DND-41 (cell line): ENCODE measurements at regions not wholly inside any gene's neighbourhood (a gene's known extent, or its start where the extent isn't known, plus 50 kb on each side); places are given as distances from the start of the nearest gene placed in this dataset.

Experiments used
- ATAC-seq: fragments of 200-7000 bp; cut with Tn5 transposase; 3 replicates; pipeline ENCODE4 v1.9.1; 2021; ENCODE audit warnings: low read depth; ENCODE audit not compliant: insufficient read depth
- DNase-seq: peaks from one replicate; pipeline ENCODE4 v3.0.0-alpha.2; 2020
- H2AFZ ChIP-seq: 2 replicates; pipeline ENCODE4 v1.6.0; 2012; ENCODE audit warnings: low read depth, low read length
- H3K27ac ChIP-seq: 2 replicates; pipeline ENCODE4 v1.5.1; 2012; ENCODE audit warnings: low read length, inconsistent platforms
- H3K27me3 ChIP-seq: fragments of 200-600 bp; sonication (generic); 2 replicates; pipeline ENCODE4 v1.6.0; 2012; ENCODE audit warnings: low read length, mild to moderate bottlenecking, inconsistent platforms; ENCODE audit not compliant: insufficient read depth, poor library complexity
- H3K36me3 ChIP-seq: 2 replicates; pipeline ENCODE4 v1.5.1; 2012; ENCODE audit warnings: low read length, inconsistent platforms; ENCODE audit not compliant: insufficient read depth
- H3K4me1 ChIP-seq: 2 replicates; pipeline ENCODE4 v1.5.1; 2012; ENCODE audit warnings: mild to moderate bottlenecking, low read length; ENCODE audit not compliant: insufficient read depth
- H3K4me2 ChIP-seq: 2 replicates; pipeline ENCODE4 v1.6.0; 2012; ENCODE audit warnings: mild to moderate bottlenecking, moderate library complexity, low read length, inconsistent platforms; ENCODE audit not compliant: insufficient read depth
- H3K4me3 ChIP-seq, 2 experiments: fragments of 200-600 bp in 1 of 2; shearing (Covaris generic) in 1 of 2; 2 replicates each; pipeline ENCODE4 v1.5.1; 2012 to 2016; ENCODE audit warnings: inconsistent platforms in 2 of 2, low read length in 2 of 2, mild to moderate bottlenecking in 2 of 2, low read depth in 1 of 2, moderate library complexity in 1 of 2
- H3K79me2 ChIP-seq: 2 replicates; pipeline ENCODE4 v1.6.0; 2012; ENCODE audit warnings: low read length, inconsistent platforms; ENCODE audit not compliant: insufficient read depth
- H3K9ac ChIP-seq: 2 replicates; pipeline ENCODE4 v1.6.0; 2012; ENCODE audit warnings: low read depth, mild to moderate bottlenecking, inconsistent platforms, low read length, moderate library complexity
- H3K9me3 ChIP-seq: 2 replicates; pipeline ENCODE4 v1.5.1; 2012; ENCODE audit warnings: low read length, moderate library complexity, mild to moderate bottlenecking, inconsistent platforms; ENCODE audit not compliant: insufficient read depth, severe bottlenecking
- H4K20me1 ChIP-seq: 2 replicates; pipeline ENCODE4 v1.6.0; 2012; ENCODE audit warnings: low read length; ENCODE audit not compliant: insufficient read depth
- CTCF ChIP-seq: IDR thresholded peaks from 2 replicates; pipeline ENCODE4 v1.5.1; 2012; ENCODE audit warnings: borderline replicate concordance, low read length, moderate library complexity, mild to moderate bottlenecking; ENCODE audit not compliant: poor library complexity, severe bottlenecking; ENCODE audit errors: extremely low read depth
- EZH2 ChIP-seq: IDR thresholded peaks from 3 replicates; pipeline ENCODE4 v1.6.1; 2012; ENCODE audit warnings: borderline replicate concordance, low read depth, mild to moderate bottlenecking, moderate library complexity, low read length, inconsistent platforms; ENCODE audit not compliant: severe bottlenecking

- TF ChIP-seq CTCF (peak; percentile 70), EZH2 (no peak)
- Histone ChIP-seq H3K27me3 (peaks cover 10% of the 10 kb centered on the region), H3K36me3 (no peaks in the 10 kb centered on the region), H3K4me1 (peaks cover 7% of the 10 kb centered on the region), H2AFZ (no peak overlapping the region), H3K4me3 (no peak overlapping the region), H4K20me1 (no peaks in the 10 kb centered on the region), H3K27ac (no peak overlapping the region), H3K9me3 (no peaks in the 10 kb centered on the region), H3K9ac (no peak overlapping the region), H3K4me2 (no peak overlapping the region), H3K79me2 (no peaks in the 10 kb centered on the region)
- ATAC-seq: peak; percentile 49; the same call in 2 of the 3 replicates
- peak; percentile 53 for DNase-seq
Measured at GRCh38 chr5:1641560-1642166, 117.9 kb upstream of the LPCAT1 start.

- TF ChIP-seq CTCF (no peak), EZH2 (no peak)
- Histone ChIP-seq H4K20me1 (no peaks in the 10 kb centered on the region), H3K9me3 (no peaks in the 10 kb centered on the region), H3K27ac (no peak overlapping the region), H3K27me3 (peaks cover 10% of the 10 kb centered on the region), H2AFZ (no peak overlapping the region), H3K4me2 (no peak overlapping the region), H3K4me3 (no peak overlapping the region), H3K4me1 (peaks cover 7% of the 10 kb centered on the region), H3K9ac (no peak overlapping the region), H3K79me2 (no peaks in the 10 kb centered on the region), H3K36me3 (no peaks in the 10 kb centered on the region)
- no peak for ATAC-seq
- no peak for DNase-seq
Measured at GRCh38 chr5:1641041-1641440, 117.3 kb upstream of the LPCAT1 start.

- H3K36me3 ChIP-seq: no peaks in the 10 kb centered on the region
- no peak for TF ChIP-seq EZH2
- no peak for TF ChIP-seq CTCF
- DNase-seq: no peak
- H3K27ac ChIP-seq: no peak overlapping the region
- no peak overlapping the region for H3K4me3 ChIP-seq
- H2AFZ ChIP-seq: no peak overlapping the region
- ATAC-seq: no peak
- no peak overlapping the region for H3K9ac ChIP-seq
- no peak overlapping the region for H3K4me2 ChIP-seq
- no peaks in the 10 kb centered on the region for H3K79me2 ChIP-seq
- H3K27me3 ChIP-seq: peaks cover 10% of the 10 kb centered on the region
- H3K4me1 ChIP-seq: peaks cover 7% of the 10 kb centered on the region
- H4K20me1 ChIP-seq: no peaks in the 10 kb centered on the region
- no peaks in the 10 kb centered on the region for H3K9me3 ChIP-seq
Measured at GRCh38 chr5:1640421-1640881, 116.7 kb upstream of the LPCAT1 start.

GRCh38 chr5:1639757-1640156, 116.0 kb upstream of the LPCAT1 start:
- peaks cover 10% of the 10 kb centered on the region for H3K27me3 ChIP-seq
- no peak overlapping the region for H3K4me3 ChIP-seq
- ATAC-seq (no peak), DNase-seq (no peak)
- no peaks in the 10 kb centered on the region for H4K20me1 ChIP-seq
- H3K36me3 ChIP-seq: no peaks in the 10 kb centered on the region
- no peak overlapping the region for H2AFZ ChIP-seq
- H3K4me2 ChIP-seq: no peak overlapping the region
- no peak overlapping the region for H3K9ac ChIP-seq
- peaks cover 6% of the 10 kb centered on the region for H3K4me1 ChIP-seq
- H3K27ac ChIP-seq: no peak overlapping the region
- no peaks in the 10 kb centered on the region for H3K79me2 ChIP-seq
- no peaks in the 10 kb centered on the region for H3K9me3 ChIP-seq
- TF ChIP-seq EZH2 (no peak), CTCF (no peak)
